K562 (cell line): ENCODE measurements at regions not wholly inside any gene's neighbourhood (a gene's known extent, or its start where the extent isn't known, plus 50 kb on each side); places are given as distances from the start of the nearest gene placed in this dataset.
A peak's percentile ranks its signal among the peaks of the same experiment; 100 is the strongest.

Source experiments
- ATAC-seq: fragments of 200-7000 bp; cut with Tn5 transposase; 3 replicates; pipeline ENCODE4 v1.9.1; 2020; ENCODE audit warnings: moderate library complexity
- BruUV-seq: library from RNA; stranded (reverse); fragments of 400-500 nt; replicated peaks from 2 replicates; lab custom pipeline; 2021; lab: Mats Ljungman, UMichigan
- CTCF ChIA-PET: fragments of 300-600 bp; formaldehyde crosslinking; extraction: SDS; loops from one replicate; lab custom pipeline; 2021; ENCODE audit warnings: low intra/inter-chr PET ratio; lab: Yijun Ruan, JAX
- POLR2A ChIA-PET: fragments of 300-600, 350-650 bp; sonication (Branson Sonifier 250); formaldehyde crosslinking; extraction: SDS; loops from one replicate; lab custom pipeline; 2021; ENCODE audit warnings: antibody characterized with exemption, inconsistent platforms; lab: Yijun Ruan, JAX
- DNase-seq, 4 experiments: peaks; one replicate each; pipeline versions ENCODE4 v3.0.0 to v3.0.0-alpha.2; 2011 to 2018; ENCODE audit warnings: low spot score in 3 of 4, mixed read lengths in 3 of 4; ENCODE audit errors: extremely low read depth in 1 of 4
- FAIRE-seq: peaks from 2 replicates; lab custom pipeline; 2011; peaks lifted over from hg19 to GRCh38; lab: Jason Lieb, UNC
- H2AFZ ChIP-seq: 2 replicates; pipeline ENCODE4 v1.6.0; 2011; ENCODE audit warnings: low read depth, low read length, control low read depth, inconsistent platforms
- H3K27ac ChIP-seq: fragments of 200-600 bp; 3 replicates; pipeline ENCODE4 v1.8.0; 2011; ENCODE audit warnings: low read depth, mild to moderate bottlenecking, control low read depth, inconsistent platforms, low read length, moderate library complexity, mixed read lengths; ENCODE audit errors: extremely low read depth
- H3K27me3 ChIP-seq, 2 experiments: fragments of 300-600 bp in 1 of 2; 2 replicates in 1 of 2; 3 replicates in 1 of 2; pipeline versions ENCODE4 v1.6.0 to v1.8.0; 2011; ENCODE audit warnings: inconsistent platforms in 2 of 2, low read length in 2 of 2, mild to moderate bottlenecking in 1 of 2, mixed read lengths in 1 of 2, moderate library complexity in 1 of 2; ENCODE audit not compliant: control insufficient read depth in 2 of 2, insufficient read depth in 2 of 2
- H3K36me3 ChIP-seq: fragments of 300-600 bp; 3 replicates; pipeline ENCODE4 v1.8.0; 2011; ENCODE audit warnings: mild to moderate bottlenecking, low read length, inconsistent platforms; ENCODE audit not compliant: control insufficient read depth, insufficient read depth
- H3K4me1 ChIP-seq, 2 experiments: fragments of 200-600 bp in 1 of 2; replicated peaks in 1 of 2; 2 replicates in 1 of 2; 3 replicates in 1 of 2; pipeline versions ENCODE4 v1.5.1 to v1.8.0; 2011; ENCODE audit warnings: inconsistent platforms in 2 of 2, low read length in 2 of 2, mild to moderate bottlenecking in 1 of 2, mixed read lengths in 1 of 2, moderate library complexity in 1 of 2; ENCODE audit not compliant: control insufficient read depth in 2 of 2, insufficient read depth in 2 of 2
- H3K4me2 ChIP-seq: 2 replicates; pipeline ENCODE4 v1.6.1; 2011; ENCODE audit warnings: low read length, control low read depth, inconsistent platforms, mixed read lengths; ENCODE audit not compliant: insufficient read depth
- H3K4me3 ChIP-seq: fragments of 200-600 bp; sonication (generic), shearing (Covaris generic); 2 replicates; pipeline ENCODE4 v1.5.1; 2016; ENCODE audit warnings: control low read depth, inconsistent platforms
- H3K79me2 ChIP-seq: fragments of 200-600 bp; 3 replicates; pipeline ENCODE4 v1.8.0; 2011; ENCODE audit warnings: low read length, inconsistent platforms; ENCODE audit not compliant: control insufficient read depth, insufficient read depth
- H3K9ac ChIP-seq, 2 experiments: 2 replicates each; pipeline versions ENCODE4 v1.6.0 to v1.6.1; 2011; ENCODE audit warnings: low read depth in 2 of 2, low read length in 2 of 2, control low read depth in 1 of 2, inconsistent platforms in 1 of 2, mild to moderate bottlenecking in 1 of 2, mixed read lengths in 1 of 2; ENCODE audit not compliant: insufficient read depth in 1 of 2
- H3K9me1 ChIP-seq: one replicate; pipeline ENCODE4 v1.6.0; 2011; ENCODE audit warnings: inconsistent platforms, mild to moderate bottlenecking, low read length, moderate library complexity; ENCODE audit not compliant: control insufficient read depth, insufficient read depth
- H3K9me3 ChIP-seq: replicated peaks from 2 replicates; pipeline ENCODE4 v1.5.1; 2011; ENCODE audit warnings: low read depth, low read length, inconsistent platforms; ENCODE audit not compliant: control insufficient read depth, insufficient read depth
- H4K20me1 ChIP-seq: replicated peaks from 2 replicates; pipeline ENCODE4 v1.6.1; 2011; ENCODE audit warnings: low read length, inconsistent platforms, mixed read lengths; ENCODE audit not compliant: control insufficient read depth, insufficient read depth
- CTBP1 ChIP-seq: fragments of 450-650 bp; IDR thresholded peaks from 2 replicates; pipeline ENCODE4 v1.6.1; 2016; ENCODE audit warnings: borderline replicate concordance
- JUND ChIP-seq, 2 experiments: IDR thresholded peaks; 2 replicates in 1 of 2; 3 replicates in 1 of 2; pipeline ENCODE4 v1.6.1; 2011; ENCODE audit warnings: borderline replicate concordance in 2 of 2, low read depth in 2 of 2, low read length in 2 of 2, improper control_type of control experiment in 1 of 2, missing biosample characterization in 1 of 2, missing genetic modification characterization in 1 of 2, missing genetic modification reagents in 1 of 2
- MEIS2 ChIP-seq: fragments of 450-650 bp; IDR thresholded peaks from 2 replicates; pipeline ENCODE4 v1.6.1; 2014; ENCODE audit warnings: mild to moderate bottlenecking; ENCODE audit not compliant: partially characterized antibody
- MYC ChIP-seq, 2 experiments: fragments of 250-450 bp in 1 of 2; sonication (Bioruptor Pico) in 1 of 2; IDR thresholded peaks; 2 replicates each; pipeline versions ENCODE4 v1.5.1 to v1.6.1; 2012 to 2021; ENCODE audit warnings: low read depth in 2 of 2, borderline replicate concordance in 1 of 2, improper control_type of control experiment in 1 of 2, low read length in 1 of 2, mild to moderate bottlenecking in 1 of 2, moderate library complexity in 1 of 2
- NFE2 ChIP-seq: IDR thresholded peaks from 2 replicates; pipeline ENCODE4 v1.6.1; 2014; ENCODE audit warnings: antibody characterized with exemption, low read depth
- ZNF561 ChIP-seq: fragments of 450-650 bp; formaldehyde crosslinking; conservative IDR thresholded peaks from 2 replicates; pipeline ENCODE4 v1.4.0; 2020; ENCODE audit warnings: mild to moderate bottlenecking, moderate library complexity
- WGBS: fragments of 100-300 bp; shearing (Covaris generic); methylation state at CpG from one replicate; pipeline ENCODE4 v1.1.6; 2016; ENCODE audit warnings: low coverage, mixed read lengths; ENCODE audit not compliant: insufficient coverage; ENCODE audit errors: missing lambda C conversion rate; 5-methylcytosine and 5-hydroxymethylcytosine counted together
- in situ Hi-C: fragments of 300-500 bp; cut with MboI; formaldehyde crosslinking; loops from 4 replicates; pipeline ENCODE4 v1.15.0; 2018; ENCODE audit warnings: inconsistent platforms, mixed read lengths
- intact Hi-C: fragments of 100-400 bp; cut with micrococcal nuclease; formaldehyde crosslinking; loops from 2 replicates; pipeline ENCODE4 v1.14.2; 2022
- TF ChIP-seq, protein P1 (sequence below): fragments of 200-400 bp; formaldehyde crosslinking; IDR thresholded peaks from 2 replicates; pipeline ENCODE4 v1.6.1; 2017; ENCODE audit warnings: mild to moderate bottlenecking, low read depth, low read length, moderate library complexity
- TF ChIP-seq, protein P2 (sequence below): fragments of 250-450 bp; sonication (Bioruptor Pico); IDR thresholded peaks from 2 replicates; pipeline ENCODE4 v1.9.0; 2021; ENCODE audit warnings: mild to moderate bottlenecking, inconsistent platforms
- TF ChIP-seq, protein P3 (sequence below), 2 experiments: IDR thresholded peaks in 1 of 2; conservative IDR thresholded peaks in 1 of 2; 2 replicates each; pipeline ENCODE4 v1.6.1; 2016; ENCODE audit warnings: low read depth in 2 of 2, mild to moderate bottlenecking in 1 of 2, missing compliant biosample characterization in 1 of 2, missing genetic modification characterization in 1 of 2, moderate library complexity in 1 of 2

GRCh38 chr1:157407917-157408525 is 144.3 kb downstream of the FCRL5 start:
- DNase-seq (peak in 1 of 4 experiments; percentile 23), ATAC-seq (peak; percentile 75), FAIRE-seq (no peak)
- Histone ChIP-seq H3K27me3 (no peaks in the 10 kb centered on the region; a peak in 1 of 5 replicates), H3K4me1 (peaks cover 10 to 36% of the 10 kb centered on the region in 2 experiments), H3K27ac (peak overlapping the region; percentile 37; the same call in 1 of the 3 replicates), H4K20me1 (no peaks in the 10 kb centered on the region), H3K9ac (no peak overlapping the region), H3K79me2 (no peaks in the 10 kb centered on the region), H3K4me3 (no peak overlapping the region), H3K4me2 (no peak overlapping the region), H3K9me3 (no peaks in the 10 kb centered on the region; the same call in 1 of the 2 replicates), H2AFZ (peak overlapping the region; percentile 42), H3K9me1 (no peaks in the 10 kb centered on the region), H3K36me3 (no peaks in the 10 kb centered on the region)
- ChIA-PET CTCF (interaction anchor here (0.5 kb wide), 1 partner anchor 81 kb away, joined by 4 read pairs; no protein-coding TSS in a partner anchor), POLR2A (interaction anchor here (0.6 kb wide), 2 partner anchors 18 to 40 kb away, joined by 3 read pairs; no protein-coding TSS in a partner anchor)
- intact Hi-C loops (no loop called here), in situ Hi-C loops (no loop called here)
- no TSS peak for BruUV-seq
- WGBS, result 3% methylated on average over 6 of the region's 6 CpGs
- TF ChIP-seq MYC (IDR thresholded peaks at IDR 0.05; ENCODE audit: low read depth, low read length) (peak; percentile 51; the same call in 1 of the 2 replicates), MYC (CRISPR knock-in tag; IDR thresholded peaks at IDR 0.05; ENCODE audit: borderline replicate concordance, low read depth) (no peak), JUND (IDR thresholded peaks at IDR 0.05; ENCODE audit: borderline replicate concordance, low read depth, low read length) (no peak), JUND (tag; IDR thresholded peaks at IDR 0.05; ENCODE audit: borderline replicate concordance, low read depth, low read length) (peak; percentile 40; the same call in 2 of the 3 replicates), CTBP1 (0 out of 2 replicates have a peak, but pooled peaks have one; percentile 10), NFE2 (peak; percentile 80), MEIS2 (peak; percentile 64), ZNF561 (CRISPR knock-in tag) (no peak)
- TF ChIP-seq, protein P1, sequence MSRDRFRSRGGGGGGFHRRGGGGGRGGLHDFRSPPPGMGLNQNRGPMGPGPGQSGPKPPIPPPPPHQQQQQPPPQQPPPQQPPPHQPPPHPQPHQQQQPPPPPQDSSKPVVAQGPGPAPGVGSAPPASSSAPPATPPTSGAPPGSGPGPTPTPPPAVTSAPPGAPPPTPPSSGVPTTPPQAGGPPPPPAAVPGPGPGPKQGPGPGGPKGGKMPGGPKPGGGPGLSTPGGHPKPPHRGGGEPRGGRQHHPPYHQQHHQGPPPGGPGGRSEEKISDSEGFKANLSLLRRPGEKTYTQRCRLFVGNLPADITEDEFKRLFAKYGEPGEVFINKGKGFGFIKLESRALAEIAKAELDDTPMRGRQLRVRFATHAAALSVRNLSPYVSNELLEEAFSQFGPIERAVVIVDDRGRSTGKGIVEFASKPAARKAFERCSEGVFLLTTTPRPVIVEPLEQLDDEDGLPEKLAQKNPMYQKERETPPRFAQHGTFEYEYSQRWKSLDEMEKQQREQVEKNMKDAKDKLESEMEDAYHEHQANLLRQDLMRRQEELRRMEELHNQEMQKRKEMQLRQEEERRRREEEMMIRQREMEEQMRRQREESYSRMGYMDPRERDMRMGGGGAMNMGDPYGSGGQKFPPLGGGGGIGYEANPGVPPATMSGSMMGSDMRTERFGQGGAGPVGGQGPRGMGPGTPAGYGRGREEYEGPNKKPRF, result no peak
- TF ChIP-seq, protein P2, sequence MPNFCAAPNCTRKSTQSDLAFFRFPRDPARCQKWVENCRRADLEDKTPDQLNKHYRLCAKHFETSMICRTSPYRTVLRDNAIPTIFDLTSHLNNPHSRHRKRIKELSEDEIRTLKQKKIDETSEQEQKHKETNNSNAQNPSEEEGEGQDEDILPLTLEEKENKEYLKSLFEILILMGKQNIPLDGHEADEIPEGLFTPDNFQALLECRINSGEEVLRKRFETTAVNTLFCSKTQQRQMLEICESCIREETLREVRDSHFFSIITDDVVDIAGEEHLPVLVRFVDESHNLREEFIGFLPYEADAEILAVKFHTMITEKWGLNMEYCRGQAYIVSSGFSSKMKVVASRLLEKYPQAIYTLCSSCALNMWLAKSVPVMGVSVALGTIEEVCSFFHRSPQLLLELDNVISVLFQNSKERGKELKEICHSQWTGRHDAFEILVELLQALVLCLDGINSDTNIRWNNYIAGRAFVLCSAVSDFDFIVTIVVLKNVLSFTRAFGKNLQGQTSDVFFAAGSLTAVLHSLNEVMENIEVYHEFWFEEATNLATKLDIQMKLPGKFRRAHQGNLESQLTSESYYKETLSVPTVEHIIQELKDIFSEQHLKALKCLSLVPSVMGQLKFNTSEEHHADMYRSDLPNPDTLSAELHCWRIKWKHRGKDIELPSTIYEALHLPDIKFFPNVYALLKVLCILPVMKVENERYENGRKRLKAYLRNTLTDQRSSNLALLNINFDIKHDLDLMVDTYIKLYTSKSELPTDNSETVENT (CRISPR knock-in tag), result no peak
- TF ChIP-seq, protein P3, sequence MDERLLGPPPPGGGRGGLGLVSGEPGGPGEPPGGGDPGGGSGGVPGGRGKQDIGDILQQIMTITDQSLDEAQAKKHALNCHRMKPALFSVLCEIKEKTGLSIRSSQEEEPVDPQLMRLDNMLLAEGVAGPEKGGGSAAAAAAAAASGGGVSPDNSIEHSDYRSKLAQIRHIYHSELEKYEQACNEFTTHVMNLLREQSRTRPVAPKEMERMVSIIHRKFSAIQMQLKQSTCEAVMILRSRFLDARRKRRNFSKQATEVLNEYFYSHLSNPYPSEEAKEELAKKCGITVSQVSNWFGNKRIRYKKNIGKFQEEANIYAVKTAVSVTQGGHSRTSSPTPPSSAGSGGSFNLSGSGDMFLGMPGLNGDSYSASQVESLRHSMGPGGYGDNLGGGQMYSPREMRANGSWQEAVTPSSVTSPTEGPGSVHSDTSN (CRISPR knock-in tag; IDR thresholded peaks at IDR 0.05; ENCODE audit: low read depth), result no peak
- TF ChIP-seq, protein P3 (tag; conservative IDR thresholded peaks at IDR 0.05; ENCODE audit: low read depth), result peak; percentile 82
